ENCODE measurements at regions not wholly inside any gene's neighbourhood (a gene's known extent, or its start where the extent isn't known, plus 50 kb on each side); places are given as distances from the start of the nearest gene placed in this dataset.

DNA sequence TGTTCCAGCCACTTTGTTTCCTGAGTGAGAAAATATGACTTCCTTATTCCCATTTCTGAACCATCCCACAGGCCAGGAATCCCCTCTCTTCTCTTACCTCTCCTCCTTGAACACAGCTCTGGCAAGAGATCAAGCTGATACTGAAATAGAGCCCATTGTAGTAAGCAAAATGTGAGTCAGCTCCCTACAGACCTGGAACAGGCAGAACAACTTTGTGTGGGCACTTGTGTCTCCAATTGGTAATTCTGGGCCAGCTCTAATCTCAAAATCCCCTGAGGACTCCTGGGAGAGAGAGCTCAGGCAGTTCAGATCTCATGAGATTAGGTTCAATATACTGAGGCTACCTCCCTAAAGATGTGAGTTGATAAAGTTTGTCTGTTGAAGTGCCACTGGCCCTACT is 213.5 kb downstream of the GUCY2F start:
- Histone ChIP-seq H3K27ac (ENCODE audit: low read depth, low read length) (no peak overlapping the region), H3K79me2 (ENCODE audit: control insufficient read depth in 1 of 2, insufficient read depth in 2 of 2, low read length in 2 of 2) (no peaks in the 10 kb centered on the region), H4K5ac (ENCODE audit: insufficient read length, low read depth, low read length) (no peak overlapping the region), H3K27me3 (replicated peaks in 1 of 4; ENCODE audit: control insufficient read depth in 3 of 4, extremely low read depth in 1 of 4, insufficient read depth in 3 of 4, low read length in 3 of 4) (no peaks in the 10 kb centered on the region), H4K91ac (replicated peaks; ENCODE audit: insufficient read length, low read length) (no peak overlapping the region), H3K56ac (replicated peaks; ENCODE audit: insufficient read length, low read depth, low read length) (no peak overlapping the region), H3K18ac (ENCODE audit: extremely low read depth, low read length) (no peak overlapping the region), H3K14ac (ENCODE audit: insufficient read length) (no peak overlapping the region), H2BK12ac (ENCODE audit: low read depth, low read length) (no peak overlapping the region), H2BK20ac (ENCODE audit: low read length) (no peak overlapping the region), H2BK120ac (replicated peaks; ENCODE audit: low read depth, low read length) (no peak overlapping the region), H2BK5ac (ENCODE audit: low read depth, low read length) (no peak overlapping the region), H3K4me1 (replicated peaks in 1 of 4; ENCODE audit: control insufficient read depth in 3 of 4, insufficient read depth in 4 of 4, low read length in 3 of 4) (no peaks in the 10 kb centered on the region), H2BK15ac (ENCODE audit: low read length) (no peak overlapping the region), H3K23me2 (ENCODE audit: low read depth, low read length) (no peaks in the 10 kb centered on the region), H3K4me2 (ENCODE audit: insufficient read depth in 1 of 2, low read depth in 2 of 2, low read length in 2 of 2) (no peak overlapping the region), H3K4me3 (ENCODE audit: extremely low read depth in 1 of 4, insufficient read depth in 2 of 4, low read depth in 3 of 4, low read length in 4 of 4) (no peak overlapping the region), H2AK5ac (ENCODE audit: low read depth, low read length) (no peak overlapping the region), H4K8ac (ENCODE audit: extremely low read depth, insufficient read depth, low read length) (no peak overlapping the region), H3K23ac (ENCODE audit: insufficient read length) (no peak overlapping the region), H3K79me1 (ENCODE audit: low read depth, low read length) (no peaks in the 10 kb centered on the region), H4K20me1 (replicated peaks in 1 of 2; ENCODE audit: control insufficient read depth in 1 of 2, insufficient read depth in 2 of 2, low read length in 2 of 2) (no peaks in the 10 kb centered on the region), H3K36me3 (ENCODE audit: control insufficient read depth in 2 of 4, insufficient read depth in 4 of 4, low read length in 3 of 4) (no peaks in the 10 kb centered on the region), H3K9me3 (ENCODE audit: insufficient read depth in 2 of 2, low read depth in 1 of 2, low read length in 1 of 2) (no peaks in the 10 kb centered on the region), H3K4ac (replicated peaks; ENCODE audit: insufficient read length, low read depth, low read length) (no peak overlapping the region), H2AFZ (ENCODE audit: low read length) (no peak overlapping the region), H3K9ac (replicated peaks in 1 of 4; ENCODE audit: extremely low read depth in 1 of 4, low read depth in 3 of 4, low read length in 3 of 4) (no peak overlapping the region)
- DNase-seq (ENCODE audit: low read depth in 1 of 2, low spot score in 2 of 2), result no peak
- no peak for FAIRE-seq
- POLR2A ChIA-PET (ENCODE audit: partially characterized antibody), result no interaction called here
- CTCF ChIA-PET (ENCODE audit: partially characterized antibody), result interaction anchor here (1.1 kb wide), 1 partner anchor 13 kb away, joined by 4 read pairs; no protein-coding TSS in a partner anchor
- no peak for TF ChIP-seq BACH1 (IDR thresholded peaks at IDR 0.05; ENCODE audit: low read length)
- TF ChIP-seq, protein P1, sequence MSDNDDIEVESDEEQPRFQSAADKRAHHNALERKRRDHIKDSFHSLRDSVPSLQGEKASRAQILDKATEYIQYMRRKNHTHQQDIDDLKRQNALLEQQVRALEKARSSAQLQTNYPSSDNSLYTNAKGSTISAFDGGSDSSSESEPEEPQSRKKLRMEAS (IDR thresholded peaks at IDR 0.05), result no peak
- TF ChIP-seq POLR2A (IDR thresholded peaks at IDR 0.05; ENCODE audit: control extremely low read depth in 1 of 2, low read depth in 2 of 2, low read length in 2 of 2), result no peak
- TF ChIP-seq NRF1 (IDR thresholded peaks at IDR 0.05; ENCODE audit: low read depth, low read length), result no peak
- TF ChIP-seq JUN (IDR thresholded peaks at IDR 0.05; ENCODE audit: low read depth, low read length), result no peak
- TF ChIP-seq MAFK (IDR thresholded peaks at IDR 0.05; ENCODE audit: low read depth, low read length), result no peak
- TF ChIP-seq CBX8 (IDR thresholded peaks at IDR 0.05; ENCODE audit: borderline replicate concordance, low read depth, low read length), result no peak
- no peak for TF ChIP-seq SP4 (IDR thresholded peaks at IDR 0.05; ENCODE audit: low read length)
- no peak for TF ChIP-seq SRF (IDR thresholded peaks at IDR 0.05; ENCODE audit: low read depth, low read length)
- no peak for TF ChIP-seq CHD2 (IDR thresholded peaks at IDR 0.05; ENCODE audit: low read length)
